KMS-11 (cell line): ENCODE measurements at regions not wholly inside any gene's neighbourhood (a gene's known extent, or its start where the extent isn't known, plus 50 kb on each side); places are given as distances from the start of the nearest gene placed in this dataset.

ENCODE experiments used
- H2AFZ ChIP-seq: fragments of 200-600 bp; sonication (generic); 2 replicates; pipeline ENCODE4 v1.6.1; 2016; ENCODE audit warnings: antibody characterized with exemption, mixed run types, low read depth
- H3K27ac ChIP-seq: fragments of 200-600 bp; sonication (generic); 2 replicates; pipeline ENCODE4 v1.6.1; 2016; ENCODE audit warnings: mild to moderate bottlenecking, mixed run types
- H3K27me3 ChIP-seq: fragments of 200-600 bp; sonication (generic); 2 replicates; pipeline ENCODE4 v1.6.1; 2017; ENCODE audit warnings: mild to moderate bottlenecking, low read depth, mixed run types, moderate library complexity; ENCODE audit not compliant: insufficient read depth
- H3K36me3 ChIP-seq: fragments of 200-600 bp; sonication (generic); 2 replicates; pipeline ENCODE4 v1.6.1; 2017; ENCODE audit warnings: mild to moderate bottlenecking, mixed run types; ENCODE audit not compliant: insufficient read depth
- H3K4me1 ChIP-seq: fragments of 200-600 bp; sonication (generic); 2 replicates; pipeline ENCODE4 v1.6.1; 2016; ENCODE audit warnings: mild to moderate bottlenecking, low read depth, mixed run types; ENCODE audit not compliant: poor library complexity, severe bottlenecking
- H3K4me2 ChIP-seq: fragments of 200-600 bp; sonication (generic); 2 replicates; pipeline ENCODE4 v1.7.0; 2016; ENCODE audit warnings: mild to moderate bottlenecking, mixed run types
- H3K4me3 ChIP-seq: fragments of 200-600 bp; sonication (generic); IDR thresholded peaks from 2 replicates; pipeline ENCODE4 v1.6.1; 2017; ENCODE audit warnings: low read depth, low read length, mixed read lengths; ENCODE audit not compliant: insufficient read depth
- H3K79me2 ChIP-seq: fragments of 200-600 bp; sonication (generic); 2 replicates; pipeline ENCODE4 v1.6.1; 2016; ENCODE audit warnings: low read depth, mixed run types; ENCODE audit not compliant: insufficient read depth
- H3K9ac ChIP-seq: fragments of 200-600 bp; sonication (generic); 2 replicates; pipeline ENCODE4 v1.6.1; 2016; ENCODE audit warnings: mild to moderate bottlenecking, mixed run types
- H4K20me1 ChIP-seq: fragments of 200-600 bp; sonication (generic); 2 replicates; pipeline ENCODE4 v1.6.1; 2016; ENCODE audit warnings: mild to moderate bottlenecking, mixed run types; ENCODE audit not compliant: insufficient read depth
- TF ChIP-seq, protein P1 (sequence below): fragments of 200-600 bp; sonication (generic); conservative IDR thresholded peaks from 2 replicates; pipeline ENCODE4 v1.6.1; 2017; ENCODE audit warnings: low read depth, mild to moderate bottlenecking, antibody characterized with exemption, low read length, moderate library complexity, mixed read lengths

DNA sequence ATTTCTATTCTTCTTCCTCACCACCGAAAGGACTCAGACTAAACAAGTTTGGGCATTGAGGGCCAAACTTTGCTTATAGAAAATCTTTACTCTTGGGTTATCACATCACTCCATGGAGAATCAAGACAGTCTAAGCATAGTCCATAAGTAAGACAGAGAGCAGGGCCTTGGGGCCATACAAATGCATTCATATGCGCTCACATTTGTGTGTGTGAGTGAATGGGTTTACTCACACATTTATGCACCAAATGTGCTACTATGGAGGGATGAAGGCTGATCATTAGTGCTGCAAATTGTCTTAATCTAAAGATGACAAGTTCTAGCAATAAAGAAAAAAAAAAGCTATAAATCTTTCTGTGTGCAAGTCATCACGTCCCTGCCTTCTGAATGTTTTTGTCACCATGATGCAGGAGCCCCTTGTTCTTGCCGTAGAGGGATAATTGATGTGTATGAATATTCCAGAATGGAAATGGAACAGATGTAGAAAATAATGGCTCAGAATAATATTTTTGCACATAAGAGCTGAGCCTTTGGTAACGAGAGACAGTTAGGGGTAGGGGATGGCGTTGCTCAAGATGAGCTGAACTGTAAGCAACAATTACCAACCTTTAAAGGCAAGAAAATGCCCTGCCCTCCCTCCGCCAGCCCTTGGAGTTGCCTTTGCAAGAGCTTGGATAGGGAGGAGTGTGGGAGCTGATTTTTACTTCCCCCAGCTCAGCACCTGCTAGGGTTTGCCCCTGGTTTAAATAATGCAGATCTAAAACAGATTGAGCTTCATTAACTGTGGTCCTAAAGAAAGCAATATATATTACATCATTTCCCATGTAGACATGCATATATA lies 52.3 kb upstream of the IKBKE start:
- H3K27ac ChIP-seq, result no peak overlapping the region
- no peak overlapping the region for H3K4me2 ChIP-seq
- no peak overlapping the region for H3K4me3 ChIP-seq
- TF ChIP-seq, protein P1, sequence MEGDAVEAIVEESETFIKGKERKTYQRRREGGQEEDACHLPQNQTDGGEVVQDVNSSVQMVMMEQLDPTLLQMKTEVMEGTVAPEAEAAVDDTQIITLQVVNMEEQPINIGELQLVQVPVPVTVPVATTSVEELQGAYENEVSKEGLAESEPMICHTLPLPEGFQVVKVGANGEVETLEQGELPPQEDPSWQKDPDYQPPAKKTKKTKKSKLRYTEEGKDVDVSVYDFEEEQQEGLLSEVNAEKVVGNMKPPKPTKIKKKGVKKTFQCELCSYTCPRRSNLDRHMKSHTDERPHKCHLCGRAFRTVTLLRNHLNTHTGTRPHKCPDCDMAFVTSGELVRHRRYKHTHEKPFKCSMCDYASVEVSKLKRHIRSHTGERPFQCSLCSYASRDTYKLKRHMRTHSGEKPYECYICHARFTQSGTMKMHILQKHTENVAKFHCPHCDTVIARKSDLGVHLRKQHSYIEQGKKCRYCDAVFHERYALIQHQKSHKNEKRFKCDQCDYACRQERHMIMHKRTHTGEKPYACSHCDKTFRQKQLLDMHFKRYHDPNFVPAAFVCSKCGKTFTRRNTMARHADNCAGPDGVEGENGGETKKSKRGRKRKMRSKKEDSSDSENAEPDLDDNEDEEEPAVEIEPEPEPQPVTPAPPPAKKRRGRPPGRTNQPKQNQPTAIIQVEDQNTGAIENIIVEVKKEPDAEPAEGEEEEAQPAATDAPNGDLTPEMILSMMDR, result no peak
- no peaks in the 10 kb centered on the region for H3K27me3 ChIP-seq
- H3K4me1 ChIP-seq, result no peaks in the 10 kb centered on the region
- H3K36me3 ChIP-seq, result no peaks in the 10 kb centered on the region
- no peaks in the 10 kb centered on the region for H4K20me1 ChIP-seq
- no peaks in the 10 kb centered on the region for H3K79me2 ChIP-seq
- no peak overlapping the region for H2AFZ ChIP-seq
- no peak overlapping the region for H3K9ac ChIP-seq

DNA sequence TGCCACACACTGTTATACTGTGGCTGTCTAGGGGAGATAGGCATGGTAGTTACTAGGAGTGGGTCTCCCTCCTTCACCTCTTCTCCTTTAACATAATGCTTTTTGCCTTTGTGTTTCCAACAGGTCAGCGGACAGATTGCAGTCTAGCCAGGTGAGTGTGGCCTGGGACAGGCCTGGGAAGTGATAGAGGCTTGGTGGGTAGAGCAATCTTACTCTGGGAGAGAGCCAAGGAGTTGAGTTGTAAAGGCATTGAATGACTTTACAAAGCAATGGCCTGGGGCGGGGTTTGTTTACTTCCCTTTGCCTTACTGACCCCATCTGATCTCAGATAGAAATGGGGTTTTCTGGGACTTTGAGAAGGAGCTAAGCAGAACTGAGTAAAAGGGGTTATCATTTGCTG lies 51.0 kb upstream of the IKBKE start:
- no peaks in the 10 kb centered on the region for H4K20me1 ChIP-seq
- no peaks in the 10 kb centered on the region for H3K79me2 ChIP-seq
- H3K4me1 ChIP-seq, result no peaks in the 10 kb centered on the region
- H3K4me2 ChIP-seq, result no peak overlapping the region
- H3K4me3 ChIP-seq, result no peak overlapping the region
- H2AFZ ChIP-seq, result no peak overlapping the region
- H3K9ac ChIP-seq, result no peak overlapping the region
- H3K36me3 ChIP-seq, result no peaks in the 10 kb centered on the region
- TF ChIP-seq, protein P1, result no peak
- H3K27me3 ChIP-seq, result no peaks in the 10 kb centered on the region
- H3K27ac ChIP-seq, result no peak overlapping the region

DNA sequence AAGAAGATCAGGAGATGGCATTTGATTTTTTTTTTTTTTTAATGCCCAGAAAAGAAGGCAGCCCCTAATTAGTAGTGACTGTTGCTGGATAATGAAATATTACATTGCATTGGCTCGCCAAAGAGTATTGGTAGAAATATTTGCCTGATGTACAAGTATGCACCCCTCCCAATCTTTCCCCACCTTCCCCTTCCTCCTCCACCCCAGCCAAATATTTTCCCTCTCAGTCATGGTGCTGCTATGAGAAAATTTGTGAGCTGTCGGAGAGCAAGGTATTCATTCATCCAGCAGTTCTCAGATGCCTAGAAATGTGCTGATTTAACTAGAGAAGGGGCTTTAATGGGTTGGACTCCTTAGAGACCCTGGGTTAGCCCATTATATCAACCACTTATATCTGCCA lies 50.5 kb upstream of the IKBKE start:
- H3K27ac ChIP-seq, result no peak overlapping the region
- H3K27me3 ChIP-seq, result no peaks in the 10 kb centered on the region
- no peaks in the 10 kb centered on the region for H3K4me1 ChIP-seq
- TF ChIP-seq, protein P1, result no peak
- no peak overlapping the region for H2AFZ ChIP-seq
- no peaks in the 10 kb centered on the region for H3K79me2 ChIP-seq
- no peak overlapping the region for H3K9ac ChIP-seq
- no peak overlapping the region for H3K4me2 ChIP-seq
- no peaks in the 10 kb centered on the region for H4K20me1 ChIP-seq
- no peaks in the 10 kb centered on the region for H3K36me3 ChIP-seq
- no peak overlapping the region for H3K4me3 ChIP-seq

DNA sequence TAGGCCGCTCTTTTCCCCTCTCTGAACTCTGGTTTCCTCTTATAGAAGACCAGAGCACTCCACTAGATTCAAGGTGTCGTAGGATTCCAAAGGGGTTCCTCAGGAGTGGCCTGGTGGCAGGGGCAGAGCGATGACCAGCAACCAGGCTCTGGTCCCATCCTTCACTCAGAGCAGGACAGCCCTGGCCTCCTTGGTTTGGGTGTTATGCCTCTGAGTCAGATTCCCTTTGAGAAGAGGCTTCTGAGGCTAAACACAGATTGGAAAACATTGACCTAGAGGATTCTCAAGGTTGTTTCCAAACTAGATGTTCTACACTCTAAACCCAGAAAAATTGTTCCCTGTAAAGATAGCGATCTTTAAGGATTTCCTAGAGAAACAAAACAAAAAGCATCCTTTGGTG lies 49.8 kb upstream of the IKBKE start:
- no peak overlapping the region for H3K9ac ChIP-seq
- H4K20me1 ChIP-seq, result no peaks in the 10 kb centered on the region
- no peak overlapping the region for H3K4me2 ChIP-seq
- no peaks in the 10 kb centered on the region for H3K36me3 ChIP-seq
- H3K27ac ChIP-seq, result no peak overlapping the region
- TF ChIP-seq, protein P1, result no peak
- no peaks in the 10 kb centered on the region for H3K4me1 ChIP-seq
- H3K79me2 ChIP-seq, result no peaks in the 10 kb centered on the region
- no peaks in the 10 kb centered on the region for H3K27me3 ChIP-seq
- no peak overlapping the region for H2AFZ ChIP-seq
- H3K4me3 ChIP-seq, result no peak overlapping the region
